ENCODE measurements at regions not wholly inside any gene's neighbourhood (a gene's known extent, or its start where the extent isn't known, plus 50 kb on each side); places are given as distances from the start of the nearest gene placed in this dataset.

- in situ Hi-C loops (cut with MboI; ENCODE audit: low pct_ligation_motif_present in 1 of 4, low pct_unique_long_range_greater_than_20kb in 1 of 4, low sequenced_read_pairs in 3 of 4): no loop called here
- DNase-seq: no peak
Observed at GRCh38 chr3:3447641-3448040, 268.1 kb upstream of the CRBN start.

DNA sequence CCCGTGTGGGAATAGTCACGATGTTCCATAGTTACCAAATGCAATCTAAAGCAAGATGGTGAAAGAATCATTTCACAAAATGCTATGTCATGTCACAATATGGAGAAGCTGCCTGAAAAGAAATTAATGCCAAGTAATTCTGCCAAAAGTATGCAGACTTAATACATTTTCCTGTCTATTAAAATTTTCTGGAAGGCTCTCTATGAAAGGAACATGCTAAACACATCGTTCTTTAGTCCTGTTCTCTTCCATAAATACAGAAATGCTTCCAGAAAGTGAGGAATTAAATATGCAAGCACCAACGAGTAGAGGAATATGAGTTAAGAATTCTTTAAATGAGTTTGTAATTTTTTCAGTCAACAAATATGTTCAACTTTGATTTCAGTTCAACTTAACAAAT, 266.8 kb upstream of the CRBN start:
- WGBS, 2 donors (ENCODE audit: low coverage in 1 of 2): 60 to 69% methylated on average over 4 of the region's 4 CpGs

More at GRCh38 chr3:3447641-3448040, 268.1 kb upstream of the CRBN start:
- Histone ChIP-seq H3K27ac (no peak overlapping the region), H3K27me3 (no peaks in the 10 kb centered on the region), H3K36me3 (no peaks in the 10 kb centered on the region), H3K4me1 (no peaks in the 10 kb centered on the region), H3K9me3 (no peaks in the 10 kb centered on the region), H3K4me3 (no peak overlapping the region)
- 83 to 87% methylated on average over 2 of the region's 2 CpGs for WGBS, 2 donors (ENCODE audit: low coverage in 1 of 2)
- TF ChIP-seq, protein P1, sequence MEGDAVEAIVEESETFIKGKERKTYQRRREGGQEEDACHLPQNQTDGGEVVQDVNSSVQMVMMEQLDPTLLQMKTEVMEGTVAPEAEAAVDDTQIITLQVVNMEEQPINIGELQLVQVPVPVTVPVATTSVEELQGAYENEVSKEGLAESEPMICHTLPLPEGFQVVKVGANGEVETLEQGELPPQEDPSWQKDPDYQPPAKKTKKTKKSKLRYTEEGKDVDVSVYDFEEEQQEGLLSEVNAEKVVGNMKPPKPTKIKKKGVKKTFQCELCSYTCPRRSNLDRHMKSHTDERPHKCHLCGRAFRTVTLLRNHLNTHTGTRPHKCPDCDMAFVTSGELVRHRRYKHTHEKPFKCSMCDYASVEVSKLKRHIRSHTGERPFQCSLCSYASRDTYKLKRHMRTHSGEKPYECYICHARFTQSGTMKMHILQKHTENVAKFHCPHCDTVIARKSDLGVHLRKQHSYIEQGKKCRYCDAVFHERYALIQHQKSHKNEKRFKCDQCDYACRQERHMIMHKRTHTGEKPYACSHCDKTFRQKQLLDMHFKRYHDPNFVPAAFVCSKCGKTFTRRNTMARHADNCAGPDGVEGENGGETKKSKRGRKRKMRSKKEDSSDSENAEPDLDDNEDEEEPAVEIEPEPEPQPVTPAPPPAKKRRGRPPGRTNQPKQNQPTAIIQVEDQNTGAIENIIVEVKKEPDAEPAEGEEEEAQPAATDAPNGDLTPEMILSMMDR (IDR thresholded peaks at IDR 0.05): no peak
- no peak for TF ChIP-seq POLR2AphosphoS5 (IDR thresholded peaks at IDR 0.05)
- no peak for TF ChIP-seq EP300 (IDR thresholded peaks at IDR 0.05; ENCODE audit: low read depth)
- no peak for TF ChIP-seq POLR2A (IDR thresholded peaks at IDR 0.05)
- intact Hi-C loops (cut with DNase I; ENCODE audit: low total_unique reads): no loop called here

DNA sequence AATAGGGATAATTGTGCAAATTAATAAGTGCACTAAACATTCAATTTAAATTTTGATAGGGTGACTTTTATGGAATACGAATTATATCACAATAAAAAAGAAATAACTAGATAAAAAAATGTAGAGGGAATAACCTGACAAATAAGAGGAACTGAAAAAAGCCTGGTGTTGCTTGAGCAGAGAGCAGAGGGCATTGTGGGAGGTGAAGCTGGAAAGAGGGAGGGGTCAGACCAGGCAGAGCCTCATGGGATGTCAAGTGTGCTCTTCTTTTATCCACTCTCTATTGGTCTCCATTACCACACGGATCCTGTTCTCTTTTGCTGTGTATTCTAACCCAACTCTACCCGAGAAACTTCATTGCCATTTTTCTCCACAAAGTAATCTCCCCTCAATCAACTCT, 264.0 kb upstream of the CRBN start:
- Histone ChIP-seq H3K9me3 (no peaks in the 10 kb centered on the region), H3K36me3 (no peaks in the 10 kb centered on the region), H3K27ac (no peak overlapping the region), H3K27me3 (no peaks in the 10 kb centered on the region), H3K4me1 (no peaks in the 10 kb centered on the region), H3K4me3 (no peak overlapping the region)
- in situ Hi-C loops (cut with MboI; ENCODE audit: low pct_ligation_motif_present in 1 of 4, low pct_unique_long_range_greater_than_20kb in 1 of 4, low sequenced_read_pairs in 3 of 4) (no loop called here), intact Hi-C loops (cut with DNase I; ENCODE audit: low total_unique reads) (no loop called here)
- TF ChIP-seq, protein P1 (IDR thresholded peaks at IDR 0.05): no peak
- TF ChIP-seq POLR2A (IDR thresholded peaks at IDR 0.05) (no peak), EP300 (IDR thresholded peaks at IDR 0.05; ENCODE audit: low read depth) (no peak), POLR2AphosphoS5 (IDR thresholded peaks at IDR 0.05) (no peak)
- 66 to 71% methylated on average over 3 of the region's 3 CpGs for WGBS, 2 donors (ENCODE audit: low coverage in 1 of 2)
- DNase-seq: no peak

More for the DNA sequence above, 266.8 kb upstream of the CRBN start:
- no peaks in the 10 kb centered on the region for H3K9me3 ChIP-seq
- TF ChIP-seq POLR2A (IDR thresholded peaks at IDR 0.05) (no peak), EP300 (IDR thresholded peaks at IDR 0.05; ENCODE audit: low read depth) (no peak), POLR2AphosphoS5 (IDR thresholded peaks at IDR 0.05) (no peak)
- TF ChIP-seq, protein P1 (IDR thresholded peaks at IDR 0.05): no peak
- intact Hi-C loops (cut with DNase I; ENCODE audit: low total_unique reads) (no loop called here), in situ Hi-C loops (cut with MboI; ENCODE audit: low pct_ligation_motif_present in 1 of 4, low pct_unique_long_range_greater_than_20kb in 1 of 4, low sequenced_read_pairs in 3 of 4) (no loop called here)
- H3K4me1 ChIP-seq: no peaks in the 10 kb centered on the region
- no peaks in the 10 kb centered on the region for H3K27me3 ChIP-seq
- DNase-seq: no peak
- H3K27ac ChIP-seq: no peak overlapping the region
- no peaks in the 10 kb centered on the region for H3K36me3 ChIP-seq
- H3K4me3 ChIP-seq: no peak overlapping the region

- in situ Hi-C loops (cut with MboI; ENCODE audit: low pct_ligation_motif_present in 1 of 4, low pct_unique_long_range_greater_than_20kb in 1 of 4, low sequenced_read_pairs in 3 of 4): no loop called here
- no peak for DNase-seq
- WGBS, 2 donors (ENCODE audit: low coverage in 1 of 2): 77 to 84% methylated on average over 2 of the region's 2 CpGs
- Histone ChIP-seq H3K36me3 (no peaks in the 10 kb centered on the region), H3K27ac (no peak overlapping the region), H3K9me3 (no peaks in the 10 kb centered on the region), H3K4me3 (no peak overlapping the region), H3K4me1 (no peaks in the 10 kb centered on the region), H3K27me3 (no peaks in the 10 kb centered on the region)
- TF ChIP-seq EP300 (IDR thresholded peaks at IDR 0.05; ENCODE audit: low read depth) (no peak), POLR2AphosphoS5 (IDR thresholded peaks at IDR 0.05) (no peak), POLR2A (IDR thresholded peaks at IDR 0.05) (no peak)
- TF ChIP-seq, protein P1 (IDR thresholded peaks at IDR 0.05): no peak
- intact Hi-C loops (cut with DNase I; ENCODE audit: low total_unique reads): no loop called here
Observed at GRCh38 chr3:3433711-3434110, 254.2 kb upstream of the CRBN start.

All from transverse colon (tissue), 4 donors.